GM12891 (cell line): ENCODE measurements at regions not wholly inside any gene's neighbourhood (a gene's known extent, or its start where the extent isn't known, plus 50 kb on each side); places are given as distances from the start of the nearest gene placed in this dataset.

Experiments used
- PAX5 ChIP-seq: IDR thresholded peaks from 2 replicates; pipeline ENCODE4 v1.6.1; 2011; ENCODE audit warnings: low read length, moderate library complexity, mild to moderate bottlenecking; ENCODE audit not compliant: insufficient read depth, severe bottlenecking
- POLR2A ChIP-seq: IDR thresholded peaks from 2 replicates; pipeline ENCODE4 v1.6.1; 2011; ENCODE audit warnings: low read depth, low read length, control low read depth
- POLR2AphosphoS5 ChIP-seq: IDR thresholded peaks from 2 replicates; pipeline ENCODE4 v1.6.1; 2011; ENCODE audit warnings: low read depth, low read length, control low read depth
- TAF1 ChIP-seq: IDR thresholded peaks from 2 replicates; pipeline ENCODE4 v1.6.1; 2011; ENCODE audit warnings: low read depth, low read length, control low read depth

GRCh38 chr3:187896646-187897045, 151.4 kb upstream of the BCL6 start:
- TF ChIP-seq POLR2A (no peak), TAF1 (no peak), POLR2AphosphoS5 (no peak), PAX5 (no peak)
